WERI-Rb-1 (cell line): ENCODE measurements at regions not wholly inside any gene's neighbourhood (a gene's known extent, or its start where the extent isn't known, plus 50 kb on each side); places are given as distances from the start of the nearest gene placed in this dataset.

Experiments used
- DNase-seq: peaks from one replicate; pipeline ENCODE4 v3.0.0-alpha.2; 2020
- H3K27ac ChIP-seq: fragments of 250-450 bp; sonication (Bioruptor Pico); 2 replicates; pipeline ENCODE4 v1.5.1; 2020; ENCODE audit warnings: mild to moderate bottlenecking, moderate library complexity
- H3K27me3 ChIP-seq: fragments of 250-450 bp; sonication (Bioruptor Pico); 2 replicates; pipeline ENCODE4 v1.5.1; 2021; ENCODE audit warnings: mild to moderate bottlenecking, low read depth, moderate library complexity; ENCODE audit not compliant: insufficient read depth, severe bottlenecking
- H3K36me3 ChIP-seq: fragments of 250-450 bp; sonication (Bioruptor Pico); 2 replicates; pipeline ENCODE4 v1.5.1; 2020; ENCODE audit warnings: mild to moderate bottlenecking, moderate library complexity
- H3K4me3 ChIP-seq: 2 replicates; pipeline ENCODE4 v1.5.1; 2011; ENCODE audit warnings: low read depth, mild to moderate bottlenecking, control low read depth, low read length
- H3K9me3 ChIP-seq: fragments of 250-450 bp; sonication (Bioruptor Pico); 2 replicates; pipeline ENCODE4 v1.5.1; 2021; ENCODE audit warnings: mild to moderate bottlenecking, moderate library complexity; ENCODE audit not compliant: severe bottlenecking
- TF ChIP-seq, protein P1 (sequence below): IDR thresholded peaks from 2 replicates; pipeline ENCODE4 v1.5.1; 2011; ENCODE audit warnings: low read depth, mild to moderate bottlenecking, control low read depth, inconsistent platforms, low read length

DNA sequence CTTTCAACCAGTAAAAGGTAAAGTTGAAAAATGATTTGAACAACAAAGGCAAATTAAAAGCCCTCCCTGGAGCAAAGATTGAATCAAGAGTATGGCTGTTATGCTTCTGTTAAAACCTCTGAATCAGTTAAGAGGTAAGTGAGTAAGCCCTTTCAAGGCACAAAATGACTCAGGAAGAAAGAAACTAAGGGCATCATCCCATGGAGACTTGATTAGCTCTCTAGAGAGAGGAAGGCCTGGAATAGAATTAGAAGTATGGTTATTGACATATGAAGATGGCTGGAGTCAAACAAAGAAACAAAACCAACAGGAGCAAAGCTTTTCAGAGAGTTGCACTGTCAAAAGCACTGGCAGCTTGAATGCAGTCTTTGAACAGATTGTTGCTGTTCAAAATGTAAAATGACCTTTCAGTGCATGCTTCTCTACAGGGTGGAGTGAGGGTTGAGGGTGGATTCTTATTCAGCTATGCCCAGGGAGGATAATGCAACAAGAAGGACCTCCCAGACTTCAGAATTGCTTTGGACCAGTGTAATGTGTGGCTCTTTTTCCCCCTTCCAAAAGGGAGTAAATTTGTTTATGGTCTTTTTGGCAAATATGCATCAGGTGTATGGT lies 365.5 kb downstream of the GBA3 start:
- TF ChIP-seq, protein P1, sequence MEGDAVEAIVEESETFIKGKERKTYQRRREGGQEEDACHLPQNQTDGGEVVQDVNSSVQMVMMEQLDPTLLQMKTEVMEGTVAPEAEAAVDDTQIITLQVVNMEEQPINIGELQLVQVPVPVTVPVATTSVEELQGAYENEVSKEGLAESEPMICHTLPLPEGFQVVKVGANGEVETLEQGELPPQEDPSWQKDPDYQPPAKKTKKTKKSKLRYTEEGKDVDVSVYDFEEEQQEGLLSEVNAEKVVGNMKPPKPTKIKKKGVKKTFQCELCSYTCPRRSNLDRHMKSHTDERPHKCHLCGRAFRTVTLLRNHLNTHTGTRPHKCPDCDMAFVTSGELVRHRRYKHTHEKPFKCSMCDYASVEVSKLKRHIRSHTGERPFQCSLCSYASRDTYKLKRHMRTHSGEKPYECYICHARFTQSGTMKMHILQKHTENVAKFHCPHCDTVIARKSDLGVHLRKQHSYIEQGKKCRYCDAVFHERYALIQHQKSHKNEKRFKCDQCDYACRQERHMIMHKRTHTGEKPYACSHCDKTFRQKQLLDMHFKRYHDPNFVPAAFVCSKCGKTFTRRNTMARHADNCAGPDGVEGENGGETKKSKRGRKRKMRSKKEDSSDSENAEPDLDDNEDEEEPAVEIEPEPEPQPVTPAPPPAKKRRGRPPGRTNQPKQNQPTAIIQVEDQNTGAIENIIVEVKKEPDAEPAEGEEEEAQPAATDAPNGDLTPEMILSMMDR, result no peak
- Histone ChIP-seq H3K27me3 (no peaks in the 10 kb centered on the region), H3K4me3 (no peak overlapping the region), H3K9me3 (no peaks in the 10 kb centered on the region), H3K36me3 (no peaks in the 10 kb centered on the region), H3K27ac (no peak overlapping the region)
- DNase-seq, result no peak

DNA sequence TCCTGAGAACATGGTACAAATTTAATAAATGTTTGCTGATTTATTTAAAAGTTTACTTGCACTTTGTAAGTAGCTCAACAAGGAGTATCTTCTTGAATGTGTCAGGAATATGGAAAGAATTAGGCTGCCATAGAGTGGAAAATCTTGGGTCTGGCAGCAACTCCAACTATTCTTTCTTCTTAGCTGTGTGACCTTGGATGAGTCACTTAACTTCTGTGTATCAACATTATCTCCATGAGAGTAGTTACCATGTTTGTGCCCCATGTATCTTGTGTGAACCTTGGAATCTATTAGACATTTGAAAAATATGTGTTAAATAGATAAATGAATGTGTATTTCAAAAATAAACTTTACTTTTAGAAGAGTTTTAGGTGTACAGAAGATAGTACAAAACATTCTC lies 348.8 kb downstream of the GBA3 start:
- H3K27me3 ChIP-seq, result no peaks in the 10 kb centered on the region
- no peaks in the 10 kb centered on the region for H3K9me3 ChIP-seq
- no peak overlapping the region for H3K27ac ChIP-seq
- no peak for DNase-seq
- TF ChIP-seq, protein P1, result no peak
- no peak overlapping the region for H3K4me3 ChIP-seq
- H3K36me3 ChIP-seq, result no peaks in the 10 kb centered on the region

DNA sequence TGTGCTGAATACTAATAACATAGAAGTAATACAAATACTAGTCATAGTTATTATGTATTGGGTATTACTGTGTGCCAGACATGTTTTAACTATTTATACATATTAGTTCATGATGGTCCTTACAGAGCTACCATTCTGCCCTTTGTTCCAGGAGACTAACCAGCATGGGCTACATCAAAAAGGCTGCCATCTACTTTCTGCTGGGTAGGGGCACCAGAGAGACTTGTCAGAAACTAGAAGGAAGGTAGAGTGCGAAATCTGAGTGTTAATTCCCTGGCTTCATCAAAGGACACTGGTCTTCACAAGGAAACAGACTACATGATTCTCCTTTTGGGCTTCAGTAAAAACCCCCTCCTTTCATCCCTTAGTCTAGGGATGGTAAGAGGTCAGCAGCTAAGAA lies 347.8 kb downstream of the GBA3 start:
- Histone ChIP-seq H3K27ac (no peak overlapping the region), H3K4me3 (no peak overlapping the region), H3K27me3 (no peaks in the 10 kb centered on the region), H3K36me3 (no peaks in the 10 kb centered on the region), H3K9me3 (no peaks in the 10 kb centered on the region)
- TF ChIP-seq, protein P1, result no peak
- DNase-seq, result no peak

DNA sequence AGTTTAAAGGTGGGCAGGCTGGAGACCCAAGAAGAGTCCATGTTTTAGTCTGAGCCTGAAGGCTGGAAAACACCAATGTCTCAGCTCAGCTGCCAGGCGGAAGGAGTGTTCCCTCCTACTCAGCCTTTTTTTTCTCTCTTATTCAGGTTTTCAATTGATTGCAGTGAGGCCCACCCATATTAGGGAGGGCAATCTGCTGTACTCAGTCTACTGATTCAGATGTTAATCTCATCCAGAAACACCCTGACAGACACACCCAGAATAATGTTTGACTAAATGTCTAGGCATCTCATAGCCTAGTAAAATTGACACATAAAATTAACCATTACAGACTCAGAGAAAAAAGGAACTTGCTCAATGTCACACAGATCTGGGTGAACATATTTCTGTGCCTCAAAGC lies 347.1 kb downstream of the GBA3 start:
- TF ChIP-seq, protein P1, result no peak
- Histone ChIP-seq H3K9me3 (no peaks in the 10 kb centered on the region), H3K4me3 (no peak overlapping the region), H3K27me3 (no peaks in the 10 kb centered on the region), H3K27ac (no peak overlapping the region), H3K36me3 (no peaks in the 10 kb centered on the region)
- DNase-seq, result no peak

DNA sequence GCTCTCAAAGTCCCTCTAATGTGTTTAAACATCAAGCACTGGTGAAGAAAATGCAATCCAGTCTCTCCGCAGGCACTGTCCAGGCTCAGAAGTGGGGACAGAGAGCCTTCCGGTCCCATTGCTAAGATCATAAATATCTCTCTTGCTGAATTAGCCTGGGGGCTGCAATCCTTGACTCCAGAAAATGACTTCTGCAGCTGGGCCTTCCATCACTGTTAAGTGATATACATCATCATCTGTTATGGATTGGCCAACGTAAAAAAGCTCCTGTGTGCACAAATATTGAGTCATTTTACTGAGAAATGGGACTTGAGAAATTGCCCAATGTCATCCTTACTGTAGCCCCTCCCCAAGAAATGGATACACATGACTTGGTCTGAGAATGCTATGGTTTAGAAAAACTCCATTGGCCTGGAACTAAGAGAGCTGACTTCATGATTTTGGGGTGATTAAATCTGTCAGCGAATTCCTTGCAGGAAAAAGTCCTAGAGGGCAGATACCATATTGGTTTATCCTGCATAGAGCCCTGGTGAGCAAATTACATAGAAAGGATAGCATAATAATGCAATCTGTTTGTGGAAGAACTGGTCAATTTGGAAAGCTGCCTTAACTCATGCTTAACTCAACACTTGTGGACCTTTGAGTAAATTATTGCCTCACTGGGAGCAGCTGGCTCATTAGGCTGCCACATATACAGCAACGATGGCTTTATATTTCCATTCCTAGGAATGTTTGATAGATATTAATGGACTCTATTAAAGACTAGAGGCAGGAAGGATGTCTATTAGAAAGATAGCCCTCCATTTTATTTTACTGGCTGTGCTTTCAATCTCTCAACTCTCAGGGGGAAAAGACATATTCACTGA lies 346.1 kb downstream of the GBA3 start:
- Histone ChIP-seq H3K27ac (no peak overlapping the region), H3K9me3 (no peaks in the 10 kb centered on the region), H3K27me3 (no peaks in the 10 kb centered on the region), H3K4me3 (no peak overlapping the region), H3K36me3 (no peaks in the 10 kb centered on the region)
- DNase-seq, result no peak
- TF ChIP-seq, protein P1, result no peak
